GM04503 (cell line): ENCODE measurements at regions not wholly inside any gene's neighbourhood (a gene's known extent, or its start where the extent isn't known, plus 50 kb on each side); places are given as distances from the start of the nearest gene placed in this dataset.

Experiments
- DNase-seq: peaks from one replicate; pipeline ENCODE4 v3.0.0-alpha.2; 2012; ENCODE audit warnings: low read depth

GRCh38 chr4:186934244-186934643 lies 210.6 kb upstream of the FAT1 start:
- no peak for DNase-seq

GRCh38 chr4:186934841-186935443 lies 211.3 kb upstream of the FAT1 start:
- no peak for DNase-seq

GRCh38 chr4:186935901-186936300 lies 212.2 kb upstream of the FAT1 start:
- no peak for DNase-seq

- DNase-seq = peak; percentile 85
Observed at GRCh38 chr4:186936496-186937375, 213.1 kb upstream of the FAT1 start.

GRCh38 chr4:186939226-186939625 lies 215.6 kb upstream of the FAT1 start:
- no peak for DNase-seq

- no peak for DNase-seq
Observed at GRCh38 chr4:186939766-186940165, 216.1 kb upstream of the FAT1 start.

- DNase-seq = no peak
Observed at GRCh38 chr4:186940476-186940875, 216.8 kb upstream of the FAT1 start.

GRCh38 chr4:186942758-186943377 lies 219.2 kb upstream of the FAT1 start:
- no peak for DNase-seq

- DNase-seq = no peak
Observed at GRCh38 chr4:186943411-186943810, 219.8 kb upstream of the FAT1 start.

GRCh38 chr4:186946136-186946535 lies 222.5 kb upstream of the FAT1 start:
- no peak for DNase-seq

GRCh38 chr4:186946682-186947294 lies 223.1 kb upstream of the FAT1 start:
- DNase-seq = no peak

- no peak for DNase-seq
Observed at GRCh38 chr4:186948361-186949242, 224.9 kb upstream of the FAT1 start.

GRCh38 chr4:186949847-186950246 lies 226.2 kb upstream of the FAT1 start:
- DNase-seq = no peak

GRCh38 chr4:186952709-186953108 lies 229.1 kb upstream of the FAT1 start:
- DNase-seq = no peak

- no peak for DNase-seq
Observed at GRCh38 chr4:186953599-186954260, 230.1 kb upstream of the FAT1 start.

GRCh38 chr4:186954509-186954908 lies 230.9 kb upstream of the FAT1 start:
- DNase-seq = no peak

GRCh38 chr4:186954956-186955355 lies 231.3 kb upstream of the FAT1 start:
- no peak for DNase-seq

GRCh38 chr4:186957952-186958555 lies 234.4 kb upstream of the FAT1 start:
- no peak for DNase-seq

GRCh38 chr4:186958726-186959350 lies 235.2 kb upstream of the FAT1 start:
- DNase-seq = no peak
